ENCODE measurements at regions not wholly inside any gene's neighbourhood (a gene's known extent, or its start where the extent isn't known, plus 50 kb on each side); places are given as distances from the start of the nearest gene placed in this dataset.
"Not testable (repeated sequence)": the region's sequence is repeated elsewhere in the genome, so short reads cannot be mapped to it uniquely, and the experiment has no call there.

- H3K36me3 Mint-ChIP-seq; H3K9me3 ChIP-seq (ENCODE audit: low read length); H3K27ac ChIP-seq (ENCODE audit: low read depth, low read length); H3K4me3 Mint-ChIP-seq; CTCF ChIA-PET; H3K27ac Mint-ChIP-seq; H3K27me3 ChIP-seq (ENCODE audit: insufficient read depth, low read length, poor library complexity, severe bottlenecking); H3K4me1 Mint-ChIP-seq; POLR2A ChIA-PET; H3K4me3 ChIP-seq (ENCODE audit: low read length); H3K4me1 ChIP-seq (ENCODE audit: insufficient read depth, low read length); DNase-seq; H3K36me3 ChIP-seq (ENCODE audit: insufficient read depth, low read length); H3K27me3 Mint-ChIP-seq: not testable (repeated sequence)
- peaks cover 28 to 53% (median 41%) of the 10 kb centered on the region in 5 donors for H3K9me3 Mint-ChIP-seq
These were observed 737.2 kb upstream of the TPTE start for GRCh38 chr21:9784201-9784600.

- CTCF ChIA-PET; H3K4me3 Mint-ChIP-seq; DNase-seq; H3K27me3 Mint-ChIP-seq; H3K36me3 ChIP-seq (ENCODE audit: insufficient read depth, low read length); H3K27ac Mint-ChIP-seq; H3K27ac ChIP-seq (ENCODE audit: low read depth, low read length); H3K4me1 ChIP-seq (ENCODE audit: insufficient read depth, low read length); H3K9me3 ChIP-seq (ENCODE audit: low read length); H3K4me1 Mint-ChIP-seq; H3K4me3 ChIP-seq (ENCODE audit: low read length); POLR2A ChIA-PET; H3K27me3 ChIP-seq (ENCODE audit: insufficient read depth, low read length, poor library complexity, severe bottlenecking); H3K36me3 Mint-ChIP-seq: not testable (repeated sequence)
- peaks cover 33 to 55% (median 42%) of the 10 kb centered on the region in 5 donors for H3K9me3 Mint-ChIP-seq
These were observed 735.3 kb upstream of the TPTE start for GRCh38 chr21:9786092-9786491.

GRCh38 chr21:9788281-9788680, 733.1 kb upstream of the TPTE start:
- H3K36me3 ChIP-seq (ENCODE audit: insufficient read depth, low read length); H3K27ac Mint-ChIP-seq; H3K4me3 ChIP-seq (ENCODE audit: low read length); H3K9me3 ChIP-seq (ENCODE audit: low read length); H3K27me3 Mint-ChIP-seq; POLR2A ChIA-PET; H3K4me1 Mint-ChIP-seq; H3K36me3 Mint-ChIP-seq; CTCF ChIA-PET; H3K27ac ChIP-seq (ENCODE audit: low read depth, low read length); DNase-seq; H3K27me3 ChIP-seq (ENCODE audit: insufficient read depth, low read length, poor library complexity, severe bottlenecking); H3K4me3 Mint-ChIP-seq; H3K4me1 ChIP-seq (ENCODE audit: insufficient read depth, low read length): not testable (repeated sequence)
- H3K9me3 Mint-ChIP-seq: peaks cover 37 to 62% (median 38%) of the 10 kb centered on the region in 5 donors

GRCh38 chr21:9790354-9790753, 731.0 kb upstream of the TPTE start:
- H3K36me3 ChIP-seq (ENCODE audit: insufficient read depth, low read length); CTCF ChIA-PET; H3K4me1 Mint-ChIP-seq; H3K4me1 ChIP-seq (ENCODE audit: insufficient read depth, low read length); DNase-seq; H3K36me3 Mint-ChIP-seq; H3K27ac ChIP-seq (ENCODE audit: low read depth, low read length); H3K9me3 ChIP-seq (ENCODE audit: low read length); H3K4me3 ChIP-seq (ENCODE audit: low read length); H3K27ac Mint-ChIP-seq; POLR2A ChIA-PET; H3K4me3 Mint-ChIP-seq; H3K27me3 Mint-ChIP-seq; H3K27me3 ChIP-seq (ENCODE audit: insufficient read depth, low read length, poor library complexity, severe bottlenecking): not testable (repeated sequence)
- H3K9me3 Mint-ChIP-seq: peaks cover 30 to 59% (median 41%) of the 10 kb centered on the region in 5 donors

- CTCF ChIA-PET; H3K9me3 ChIP-seq (ENCODE audit: low read length); H3K27ac Mint-ChIP-seq; DNase-seq; H3K36me3 ChIP-seq (ENCODE audit: insufficient read depth, low read length); H3K4me3 ChIP-seq (ENCODE audit: low read length); H3K4me3 Mint-ChIP-seq; H3K36me3 Mint-ChIP-seq; H3K27me3 ChIP-seq (ENCODE audit: insufficient read depth, low read length, poor library complexity, severe bottlenecking); POLR2A ChIA-PET; H3K27me3 Mint-ChIP-seq; H3K4me1 Mint-ChIP-seq; H3K27ac ChIP-seq (ENCODE audit: low read depth, low read length); H3K4me1 ChIP-seq (ENCODE audit: insufficient read depth, low read length): not testable (repeated sequence)
- peaks cover 23 to 61% (median 39%) of the 10 kb centered on the region in 5 donors for H3K9me3 Mint-ChIP-seq
These were observed 729.9 kb upstream of the TPTE start for GRCh38 chr21:9791453-9791852.

- H3K4me3 ChIP-seq (ENCODE audit: low read length); DNase-seq; H3K27ac Mint-ChIP-seq; CTCF ChIA-PET; H3K4me3 Mint-ChIP-seq; H3K9me3 ChIP-seq (ENCODE audit: low read length); H3K27me3 Mint-ChIP-seq; H3K27me3 ChIP-seq (ENCODE audit: insufficient read depth, low read length, poor library complexity, severe bottlenecking); H3K36me3 ChIP-seq (ENCODE audit: insufficient read depth, low read length); H3K27ac ChIP-seq (ENCODE audit: low read depth, low read length); H3K36me3 Mint-ChIP-seq; H3K4me1 ChIP-seq (ENCODE audit: insufficient read depth, low read length); H3K4me1 Mint-ChIP-seq; POLR2A ChIA-PET: not testable (repeated sequence)
- peaks cover 9 to 42% (median 28%) of the 10 kb centered on the region in 5 donors for H3K9me3 Mint-ChIP-seq
These were observed 726.1 kb upstream of the TPTE start for GRCh38 chr21:9795291-9795690.

GRCh38 chr21:9796293-9796692, 725.1 kb upstream of the TPTE start:
- CTCF ChIA-PET; H3K4me1 Mint-ChIP-seq; H3K9me3 ChIP-seq (ENCODE audit: low read length); H3K4me1 ChIP-seq (ENCODE audit: insufficient read depth, low read length); POLR2A ChIA-PET; DNase-seq; H3K36me3 ChIP-seq (ENCODE audit: insufficient read depth, low read length); H3K27me3 ChIP-seq (ENCODE audit: insufficient read depth, low read length, poor library complexity, severe bottlenecking); H3K4me3 ChIP-seq (ENCODE audit: low read length); H3K27me3 Mint-ChIP-seq; H3K36me3 Mint-ChIP-seq; H3K27ac Mint-ChIP-seq; H3K27ac ChIP-seq (ENCODE audit: low read depth, low read length); H3K4me3 Mint-ChIP-seq: not testable (repeated sequence)
- peaks cover 5 to 39% (median 25%) of the 10 kb centered on the region in 5 donors for H3K9me3 Mint-ChIP-seq

GRCh38 chr21:9807675-9808074, 713.7 kb upstream of the TPTE start:
- H3K9me3 ChIP-seq (ENCODE audit: low read length); H3K36me3 ChIP-seq (ENCODE audit: insufficient read depth, low read length); POLR2A ChIA-PET; H3K27me3 Mint-ChIP-seq; H3K27ac ChIP-seq (ENCODE audit: low read depth, low read length); H3K4me3 Mint-ChIP-seq; DNase-seq; H3K4me1 Mint-ChIP-seq; H3K36me3 Mint-ChIP-seq; H3K9me3 Mint-ChIP-seq; H3K4me3 ChIP-seq (ENCODE audit: low read length); H3K4me1 ChIP-seq (ENCODE audit: insufficient read depth, low read length); CTCF ChIA-PET; H3K27ac Mint-ChIP-seq; H3K27me3 ChIP-seq (ENCODE audit: insufficient read depth, low read length, poor library complexity, severe bottlenecking): not testable (repeated sequence)

GRCh38 chr21:9811223-9812004, 710.0 kb upstream of the TPTE start:
- H3K9me3 Mint-ChIP-seq; H3K36me3 ChIP-seq (ENCODE audit: insufficient read depth, low read length); H3K36me3 Mint-ChIP-seq; H3K27me3 Mint-ChIP-seq; H3K4me3 ChIP-seq (ENCODE audit: low read length); H3K4me1 ChIP-seq (ENCODE audit: insufficient read depth, low read length); DNase-seq; POLR2A ChIA-PET; H3K27ac Mint-ChIP-seq; H3K4me1 Mint-ChIP-seq; H3K27ac ChIP-seq (ENCODE audit: low read depth, low read length); H3K27me3 ChIP-seq (ENCODE audit: insufficient read depth, low read length, poor library complexity, severe bottlenecking); H3K4me3 Mint-ChIP-seq; H3K9me3 ChIP-seq (ENCODE audit: low read length); CTCF ChIA-PET: not testable (repeated sequence)
